Trophoblast cell (in vitro differentiated cells and primary cell): ENCODE measurements at regions not wholly inside any gene's neighbourhood (a gene's known extent, or its start where the extent isn't known, plus 50 kb on each side); places are given as distances from the start of the nearest gene placed in this dataset.

Experiments used
- DNase-seq, 2 donors: peaks; one replicate each; pipeline ENCODE4 v3.0.0-alpha.2; 2016
- H2AFZ ChIP-seq: 2 replicates; pipeline ENCODE4 v1.6.1; 2013; ENCODE audit warnings: low read length, moderate library complexity, mild to moderate bottlenecking; ENCODE audit not compliant: insufficient read depth, poor library complexity
- H2AK5ac ChIP-seq: 2 replicates; pipeline ENCODE4 v1.6.1; 2013; ENCODE audit warnings: mild to moderate bottlenecking, low read length
- H2BK120ac ChIP-seq: 2 replicates; pipeline ENCODE4 v1.6.1; 2013; ENCODE audit warnings: low read length, mild to moderate bottlenecking, moderate library complexity; ENCODE audit not compliant: insufficient read depth, poor library complexity
- H2BK12ac ChIP-seq: 2 replicates; pipeline ENCODE4 v1.6.1; 2013; ENCODE audit warnings: mild to moderate bottlenecking, low read length, moderate library complexity
- H2BK5ac ChIP-seq: 2 replicates; pipeline ENCODE4 v1.6.1; 2013; ENCODE audit warnings: low read length, low read depth, moderate library complexity, mild to moderate bottlenecking; ENCODE audit not compliant: poor library complexity
- H3K14ac ChIP-seq: 2 replicates; pipeline ENCODE4 v1.6.1; 2013; ENCODE audit warnings: mild to moderate bottlenecking, low read length
- H3K18ac ChIP-seq: 2 replicates; pipeline ENCODE4 v1.6.1; 2013; ENCODE audit warnings: mild to moderate bottlenecking, low read length
- H3K23ac ChIP-seq: 2 replicates; pipeline ENCODE4 v1.6.1; 2013; ENCODE audit warnings: low read length
- H3K27ac ChIP-seq: 2 replicates; pipeline ENCODE4 v1.5.1; 2013; ENCODE audit warnings: low read depth, mild to moderate bottlenecking, inconsistent platforms, low read length, moderate library complexity
- H3K27me3 ChIP-seq: 2 replicates; pipeline ENCODE4 v1.6.1; 2013; ENCODE audit warnings: inconsistent platforms, mild to moderate bottlenecking, low read length, moderate library complexity; ENCODE audit not compliant: insufficient read depth
- H3K36me3 ChIP-seq, 2 experiments: 1 replicate in 1 of 2; 2 replicates in 1 of 2; pipeline ENCODE4 v1.6.1; 2013; ENCODE audit warnings: low read length in 2 of 2, mild to moderate bottlenecking in 2 of 2, moderate library complexity in 1 of 2; ENCODE audit not compliant: insufficient read depth in 2 of 2, control insufficient read depth in 1 of 2
- H3K4ac ChIP-seq: 2 replicates; pipeline ENCODE4 v1.6.1; 2013; ENCODE audit warnings: low read depth, mild to moderate bottlenecking, low read length, moderate library complexity
- H3K4me1 ChIP-seq, 2 experiments: 1 replicate in 1 of 2; 2 replicates in 1 of 2; pipeline ENCODE4 v1.6.1; 2013; ENCODE audit warnings: low read length in 2 of 2, mild to moderate bottlenecking in 2 of 2, moderate library complexity in 1 of 2; ENCODE audit not compliant: insufficient read depth in 2 of 2, control insufficient read depth in 1 of 2
- H3K4me2 ChIP-seq: 2 replicates; pipeline ENCODE4 v1.6.1; 2013; ENCODE audit warnings: inconsistent platforms, mild to moderate bottlenecking, low read length, moderate library complexity
- H3K4me3 ChIP-seq: 2 replicates; pipeline ENCODE4 v1.5.1; 2013; ENCODE audit warnings: mild to moderate bottlenecking, low read depth, low read length, inconsistent platforms
- H3K79me1 ChIP-seq: one replicate; pipeline ENCODE4 v1.6.1; 2013; ENCODE audit warnings: low read length
- H3K79me2 ChIP-seq: 2 replicates; pipeline ENCODE4 v1.6.1; 2013; ENCODE audit warnings: low read length, mild to moderate bottlenecking; ENCODE audit not compliant: control insufficient read depth, insufficient read depth, poor library complexity
- H3K9ac ChIP-seq: 2 replicates; pipeline ENCODE4 v1.6.1; 2013; ENCODE audit warnings: mild to moderate bottlenecking, low read length
- H3K9me3 ChIP-seq: 2 replicates; pipeline ENCODE4 v1.6.1; 2013; ENCODE audit warnings: low read depth, mild to moderate bottlenecking, control low read depth, inconsistent platforms, low read length; ENCODE audit not compliant: insufficient read depth
- H4K12ac ChIP-seq: 2 replicates; pipeline ENCODE4 v1.6.1; 2013; ENCODE audit warnings: low read depth, mild to moderate bottlenecking, low read length, moderate library complexity
- H4K8ac ChIP-seq: 2 replicates; pipeline ENCODE4 v1.6.1; 2013; ENCODE audit warnings: low read depth, mild to moderate bottlenecking, low read length, moderate library complexity
- H4K91ac ChIP-seq: one replicate; pipeline ENCODE4 v1.6.1; 2013; ENCODE audit warnings: low read depth, mild to moderate bottlenecking, low read length, moderate library complexity
- WGBS: extraction: QIAGEN DNeasy Blood & Tissue Kit; methylation state at CpG from one replicate; pipeline ENCODE4 v1.1.7; 2013; ENCODE audit warnings: missing lambda C conversion rate; ENCODE audit not compliant: insufficient read length, insufficient coverage; ENCODE audit errors: extremely low coverage; 5-methylcytosine and 5-hydroxymethylcytosine counted together

GRCh38 chr5:20231040-20231439 is 243.0 kb upstream of the CDH18 start:
- Histone ChIP-seq H3K4ac (no peak overlapping the region), H3K18ac (no peak overlapping the region), H3K27ac (no peak overlapping the region), H2AFZ (no peak overlapping the region), H3K27me3 (no peaks in the 10 kb centered on the region), H2AK5ac (no peak overlapping the region), H3K4me2 (no peak overlapping the region), H3K14ac (no peak overlapping the region), H3K4me3 (no peak overlapping the region), H3K23ac (no peak overlapping the region), H2BK12ac (no peak overlapping the region), H4K91ac (no peak overlapping the region), H4K8ac (no peak overlapping the region), H3K9me3 (no peaks in the 10 kb centered on the region), H3K36me3 (no peaks in the 10 kb centered on the region), H3K9ac (no peak overlapping the region), H3K4me1 (no peaks in the 10 kb centered on the region), H2BK5ac (no peak overlapping the region), H2BK120ac (no peak overlapping the region), H3K79me2 (no peaks in the 10 kb centered on the region), H4K12ac (no peak overlapping the region), H3K79me1 (no peaks in the 10 kb centered on the region)
- no peak for DNase-seq
- WGBS = no CpG with 5 or more reads among the region's 7 CpGs

GRCh38 chr5:20230010-20230409 is 242.0 kb upstream of the CDH18 start:
- H4K8ac ChIP-seq = no peak overlapping the region
- H2AFZ ChIP-seq = no peak overlapping the region
- no peak overlapping the region for H3K14ac ChIP-seq
- H2BK120ac ChIP-seq = no peak overlapping the region
- DNase-seq = no peak
- H3K79me1 ChIP-seq = no peaks in the 10 kb centered on the region
- H2AK5ac ChIP-seq = no peak overlapping the region
- H3K4me3 ChIP-seq = no peak overlapping the region
- no peak overlapping the region for H3K27ac ChIP-seq
- no peak overlapping the region for H3K9ac ChIP-seq
- H3K27me3 ChIP-seq = no peaks in the 10 kb centered on the region
- H2BK12ac ChIP-seq = no peak overlapping the region
- no peaks in the 10 kb centered on the region for H3K79me2 ChIP-seq
- H4K91ac ChIP-seq = no peak overlapping the region
- no peak overlapping the region for H3K18ac ChIP-seq
- no peak overlapping the region for H4K12ac ChIP-seq
- no CpG with 5 or more reads among the region's 1 CpG for WGBS
- no peaks in the 10 kb centered on the region for H3K4me1 ChIP-seq
- no peak overlapping the region for H3K4ac ChIP-seq
- no peaks in the 10 kb centered on the region for H3K36me3 ChIP-seq
- no peak overlapping the region for H2BK5ac ChIP-seq
- H3K9me3 ChIP-seq = no peaks in the 10 kb centered on the region
- no peak overlapping the region for H3K4me2 ChIP-seq
- H3K23ac ChIP-seq = no peak overlapping the region

- Histone ChIP-seq H3K4me3 (no peak overlapping the region), H2AFZ (no peak overlapping the region), H4K8ac (no peak overlapping the region), H3K9me3 (no peaks in the 10 kb centered on the region), H3K23ac (no peak overlapping the region), H3K79me2 (no peaks in the 10 kb centered on the region), H2BK5ac (no peak overlapping the region), H3K4me1 (no peaks in the 10 kb centered on the region), H3K27ac (no peak overlapping the region), H4K12ac (no peak overlapping the region), H3K18ac (no peak overlapping the region), H2BK120ac (no peak overlapping the region), H3K9ac (no peak overlapping the region), H3K27me3 (no peaks in the 10 kb centered on the region), H2BK12ac (no peak overlapping the region), H3K4ac (no peak overlapping the region), H3K4me2 (no peak overlapping the region), H3K79me1 (no peaks in the 10 kb centered on the region), H3K36me3 (no peaks in the 10 kb centered on the region), H2AK5ac (no peak overlapping the region), H3K14ac (no peak overlapping the region), H4K91ac (no peak overlapping the region)
- no peak for DNase-seq
- no CpG with 5 or more reads among the region's 2 CpGs for WGBS
Observed at GRCh38 chr5:20229303-20230005, 241.5 kb upstream of the CDH18 start.

GRCh38 chr5:20224966-20225365 is 237.0 kb upstream of the CDH18 start:
- H3K27ac ChIP-seq = no peak overlapping the region
- no peak overlapping the region for H4K91ac ChIP-seq
- H3K23ac ChIP-seq = no peak overlapping the region
- H3K27me3 ChIP-seq = no peaks in the 10 kb centered on the region
- no peak overlapping the region for H2BK5ac ChIP-seq
- H2BK120ac ChIP-seq = no peak overlapping the region
- H3K4me3 ChIP-seq = no peak overlapping the region
- H4K12ac ChIP-seq = no peak overlapping the region
- no peak overlapping the region for H3K4me2 ChIP-seq
- no peak overlapping the region for H2AK5ac ChIP-seq
- no peak overlapping the region for H2AFZ ChIP-seq
- no peak overlapping the region for H3K9ac ChIP-seq
- no peaks in the 10 kb centered on the region for H3K79me1 ChIP-seq
- no peak overlapping the region for H4K8ac ChIP-seq
- no CpG with 5 or more reads among the region's 2 CpGs for WGBS
- no peak overlapping the region for H2BK12ac ChIP-seq
- no peak for DNase-seq
- H3K4ac ChIP-seq = no peak overlapping the region
- no peaks in the 10 kb centered on the region for H3K36me3 ChIP-seq
- no peaks in the 10 kb centered on the region for H3K9me3 ChIP-seq
- H3K18ac ChIP-seq = no peak overlapping the region
- H3K14ac ChIP-seq = no peak overlapping the region
- no peaks in the 10 kb centered on the region for H3K79me2 ChIP-seq
- H3K4me1 ChIP-seq = no peaks in the 10 kb centered on the region
